Pons (tissue), 1 donor: ENCODE measurements at regions not wholly inside any gene's neighbourhood (a gene's known extent, or its start where the extent isn't known, plus 50 kb on each side); places are given as distances from the start of the nearest gene placed in this dataset.
A peak's percentile ranks its signal among the peaks of the same experiment; 100 is the strongest.

Experiments
- DNase-seq: peaks from one replicate; pipeline ENCODE4 v3.0.0-alpha.2; 2016; ENCODE audit warnings: low spot score

DNA sequence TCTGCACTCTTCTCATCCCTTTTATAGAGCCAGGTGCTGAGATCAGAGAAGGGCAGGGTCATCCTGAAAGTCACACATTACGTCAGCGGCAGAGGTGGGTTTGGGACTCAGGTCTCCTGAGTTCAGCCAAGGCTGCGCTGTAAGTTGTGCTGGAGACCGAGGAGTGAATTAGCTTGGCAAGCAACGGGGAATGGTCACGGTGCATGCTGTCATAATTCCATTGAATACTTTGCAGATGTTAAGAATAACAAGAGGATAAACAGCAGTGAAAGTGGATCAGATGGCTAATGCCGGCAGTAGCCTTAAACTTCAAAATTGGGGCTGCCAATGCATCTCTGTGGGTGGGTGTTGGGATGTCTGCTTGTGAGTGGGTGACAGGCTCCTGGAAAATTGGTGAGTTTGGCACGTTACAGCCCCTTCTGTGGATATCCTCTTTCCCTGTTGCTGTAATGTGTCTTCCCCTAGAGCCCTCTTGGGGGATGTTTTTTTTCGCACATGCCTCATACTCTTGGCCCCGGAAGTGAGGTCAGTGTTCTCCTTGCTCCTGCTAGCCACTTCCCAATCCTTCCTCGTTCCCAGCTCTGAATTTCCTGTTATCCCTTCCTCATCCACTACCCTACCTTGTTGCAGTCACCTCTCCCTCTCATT lies 287.1 kb upstream of the SRRM4 start:
- DNase-seq, result no peak

DNA sequence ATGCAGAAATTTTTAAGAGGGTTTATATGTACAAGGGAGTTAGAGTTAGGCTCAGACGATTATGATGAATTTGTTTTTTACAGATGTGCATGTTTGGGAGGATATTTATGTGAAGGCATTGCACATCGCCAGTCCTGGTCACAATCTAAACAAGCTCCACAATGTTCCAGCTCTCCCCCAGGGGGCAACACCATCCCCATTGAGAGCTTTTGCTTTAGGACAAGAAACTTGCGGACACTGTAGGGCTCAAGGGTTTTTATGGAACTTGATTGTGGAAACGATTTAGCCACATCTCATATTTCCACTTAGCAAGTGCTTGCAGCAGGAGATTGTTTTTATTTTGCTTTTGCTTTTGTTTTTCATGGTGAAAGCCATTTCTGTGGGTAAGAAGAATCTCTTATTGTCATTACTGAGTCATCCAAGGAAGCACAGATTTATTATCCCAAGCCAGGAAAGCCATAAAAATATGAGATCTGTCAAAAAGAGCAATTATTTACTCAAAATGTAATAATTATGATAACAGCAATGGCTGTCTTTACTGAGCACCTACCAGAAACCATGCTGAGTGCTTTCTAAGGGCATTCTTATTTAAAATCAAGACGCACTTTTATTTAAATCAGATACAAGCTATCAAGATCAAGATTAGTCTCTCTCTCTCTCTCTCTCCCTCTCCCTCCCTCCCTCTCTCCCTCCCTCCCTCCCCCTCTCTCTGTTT lies 276.7 kb upstream of the SRRM4 start:
- DNase-seq, result no peak

DNA sequence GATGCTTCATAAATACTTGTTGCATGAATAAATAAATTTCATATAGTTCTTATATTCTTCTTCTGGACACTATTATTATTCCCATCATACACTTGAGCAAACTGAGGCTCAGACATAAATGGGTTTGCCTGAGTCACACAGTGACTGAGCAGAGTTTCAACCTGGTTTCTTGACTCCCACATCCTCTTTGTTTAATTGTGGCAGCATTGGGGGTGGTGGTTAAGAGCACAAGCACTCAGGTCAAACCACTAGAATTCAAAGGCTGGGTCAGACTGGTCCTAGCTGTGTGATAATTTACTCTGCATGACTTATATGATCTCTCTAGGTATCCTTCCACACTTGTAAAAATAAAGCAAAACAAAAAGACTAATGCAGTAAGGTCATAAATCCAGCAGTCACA lies 274.9 kb upstream of the SRRM4 start:
- no peak for DNase-seq

DNA sequence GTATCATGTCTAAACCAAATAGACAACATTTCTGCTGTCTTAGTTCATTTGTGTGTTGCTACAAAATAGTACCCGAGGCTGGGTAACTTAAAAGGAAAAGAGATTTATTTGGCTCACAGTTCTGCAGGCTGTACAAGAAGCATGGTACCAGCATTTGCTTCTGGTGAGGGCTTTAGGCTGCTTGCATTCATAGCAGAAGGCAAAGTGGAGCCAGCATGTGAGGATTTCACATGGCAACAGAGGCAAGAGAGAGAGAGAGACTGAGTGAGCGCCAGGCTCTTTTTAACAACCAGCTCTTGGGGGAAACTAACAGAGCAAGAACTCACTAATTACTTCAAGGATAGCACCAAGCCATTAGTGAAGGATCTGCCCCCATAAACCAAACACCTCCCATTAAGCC lies 271.4 kb upstream of the SRRM4 start:
- no peak for DNase-seq

DNA sequence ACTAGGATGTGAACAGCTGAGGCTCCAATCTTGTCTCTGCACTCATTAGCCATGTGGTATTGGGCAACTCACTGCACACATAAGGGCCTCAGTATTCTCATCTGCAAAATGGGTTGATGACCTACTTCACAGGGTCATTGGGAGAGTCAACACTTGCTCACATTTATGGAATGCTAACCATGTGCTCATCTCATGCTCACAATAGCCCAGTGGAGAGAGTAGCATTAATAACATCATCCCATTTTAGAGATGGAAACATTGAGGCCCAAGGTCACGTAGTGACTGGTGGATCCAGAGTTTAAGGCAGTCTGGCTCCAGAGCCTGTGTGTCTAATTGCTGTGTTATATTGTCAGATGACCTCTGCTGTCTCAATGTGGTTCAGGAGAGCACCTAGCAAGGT lies 270.2 kb upstream of the SRRM4 start:
- no peak for DNase-seq

DNA sequence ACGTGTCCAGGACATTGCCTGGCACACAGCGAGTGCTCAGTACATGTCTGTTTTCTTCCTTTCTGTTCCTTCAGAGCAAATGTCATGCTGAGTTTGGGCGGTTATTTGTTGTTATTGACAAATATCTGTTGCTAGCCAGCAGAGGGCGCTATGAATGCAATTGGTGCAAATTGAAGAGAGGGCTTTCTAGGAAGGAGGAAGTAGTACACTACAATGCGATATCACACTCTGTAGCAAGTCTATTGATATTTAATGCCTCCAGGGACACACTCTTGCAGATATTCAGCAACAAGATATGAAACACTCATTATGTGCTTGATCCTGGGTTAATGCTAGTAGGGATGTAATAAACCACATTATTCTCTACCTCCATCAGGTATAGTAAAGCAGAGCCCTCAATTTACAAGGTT lies 267.3 kb upstream of the SRRM4 start:
- DNase-seq, result peak; percentile 69

DNA sequence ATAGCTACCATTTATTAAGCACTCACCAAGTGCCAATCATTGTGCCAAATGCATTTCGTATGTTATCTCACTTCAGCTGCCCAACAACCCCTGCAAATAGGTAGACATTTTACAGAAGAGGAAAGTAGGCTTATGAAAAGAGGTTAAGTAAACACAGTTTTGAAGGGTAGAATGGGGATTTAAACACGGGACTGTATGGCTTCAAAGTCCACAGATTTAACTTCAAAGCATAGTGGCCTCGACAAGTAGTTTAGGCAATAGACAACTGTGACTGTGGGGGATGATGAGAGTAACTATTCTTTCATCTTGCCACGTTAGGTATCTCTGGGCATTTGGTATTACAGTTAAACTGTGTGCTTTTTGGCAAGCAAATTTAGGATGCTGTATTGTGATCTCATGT lies 266.8 kb upstream of the SRRM4 start:
- no peak for DNase-seq

DNA sequence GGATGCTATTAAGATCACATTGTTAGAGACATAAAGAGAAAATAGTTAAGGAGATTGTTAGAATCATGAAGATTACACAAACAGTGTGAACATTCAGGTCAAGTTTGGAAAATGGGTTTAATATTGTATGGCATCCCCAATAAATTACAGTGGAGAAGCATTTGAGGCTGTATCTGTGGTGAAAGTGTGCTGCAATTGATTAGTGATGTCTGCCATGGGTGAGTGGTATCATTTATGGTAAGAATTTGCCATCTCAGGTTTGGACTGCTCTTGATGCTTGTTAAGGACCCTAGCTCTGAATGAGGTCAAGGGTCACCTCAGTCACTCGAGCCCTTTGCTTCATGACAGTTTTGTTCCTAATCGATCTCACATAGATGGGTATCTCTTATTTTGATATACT lies 265.7 kb upstream of the SRRM4 start:
- no peak for DNase-seq

DNA sequence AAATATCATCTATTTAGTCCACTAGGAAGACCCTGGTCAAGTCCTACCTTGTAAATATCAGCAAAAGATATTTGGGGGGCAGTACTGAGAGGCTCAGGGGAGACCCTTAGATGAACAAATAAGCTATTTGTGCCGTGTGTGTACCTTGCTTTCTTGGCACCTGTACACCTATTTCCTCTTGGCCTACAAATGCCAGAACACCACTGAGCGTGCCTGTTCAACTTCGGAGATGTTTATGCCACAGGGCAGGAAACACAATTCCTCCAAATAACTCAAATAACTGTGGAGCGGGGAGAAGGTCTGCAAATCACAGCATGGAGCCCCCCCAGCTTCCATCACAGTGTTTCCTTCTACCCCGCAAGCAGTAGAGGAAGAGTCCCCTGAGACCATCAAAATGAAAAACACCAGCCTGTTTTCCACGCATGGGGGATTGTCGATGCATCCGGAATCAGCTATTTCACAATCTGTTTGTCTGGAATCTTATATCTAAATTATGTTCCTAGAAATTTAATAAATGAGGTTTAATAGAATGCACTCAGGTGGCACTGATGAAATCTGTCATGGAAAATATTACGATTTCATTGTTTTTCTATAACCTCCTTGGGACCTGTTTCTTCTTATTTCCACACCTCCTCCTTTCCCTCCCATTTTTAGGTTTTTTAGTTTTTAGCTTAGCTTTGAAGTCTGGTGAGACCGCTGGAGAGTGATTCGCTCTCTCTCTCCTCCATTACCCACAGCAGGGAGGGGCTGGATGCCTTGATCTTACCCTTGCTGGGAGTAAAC lies 254.0 kb upstream of the SRRM4 start:
- DNase-seq, result no peak

DNA sequence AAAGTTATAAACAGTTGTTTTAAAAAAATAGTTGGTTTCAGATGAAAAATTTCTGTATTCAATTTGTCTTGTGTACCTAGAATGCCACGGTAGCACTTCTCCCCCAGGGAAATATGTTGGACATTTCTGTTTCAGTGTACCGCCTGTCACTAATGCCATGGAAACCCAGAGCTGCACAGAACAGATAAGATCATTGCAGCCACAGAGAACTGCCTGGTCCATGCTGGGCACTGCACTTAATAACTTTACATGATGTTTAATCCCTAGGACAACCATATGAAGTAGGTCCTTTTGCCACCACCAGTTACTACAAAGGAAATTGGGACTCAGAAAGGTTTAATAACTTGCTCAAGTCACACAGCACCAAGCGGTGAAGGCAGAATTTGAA lies 253.4 kb upstream of the SRRM4 start:
- DNase-seq, result no peak

DNA sequence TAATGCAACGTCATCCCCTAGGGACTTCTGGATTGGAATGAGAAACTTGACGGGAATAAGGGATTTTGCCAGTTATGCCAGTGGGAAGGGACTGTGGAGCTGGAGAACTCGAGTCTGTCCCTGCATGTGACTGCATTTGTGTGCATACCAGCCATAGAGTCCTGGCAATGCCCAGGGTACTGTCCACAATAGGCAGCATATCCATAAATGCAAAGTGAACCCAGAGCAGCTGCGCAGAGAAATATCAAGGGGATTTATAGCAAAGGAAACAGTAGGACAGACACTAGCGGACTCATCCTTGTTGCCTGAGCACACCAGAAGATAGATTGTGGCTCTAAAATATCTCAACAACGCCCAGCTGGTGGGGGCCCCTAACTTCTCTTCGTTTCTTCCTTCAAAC lies 247.1 kb upstream of the SRRM4 start:
- no peak for DNase-seq

DNA sequence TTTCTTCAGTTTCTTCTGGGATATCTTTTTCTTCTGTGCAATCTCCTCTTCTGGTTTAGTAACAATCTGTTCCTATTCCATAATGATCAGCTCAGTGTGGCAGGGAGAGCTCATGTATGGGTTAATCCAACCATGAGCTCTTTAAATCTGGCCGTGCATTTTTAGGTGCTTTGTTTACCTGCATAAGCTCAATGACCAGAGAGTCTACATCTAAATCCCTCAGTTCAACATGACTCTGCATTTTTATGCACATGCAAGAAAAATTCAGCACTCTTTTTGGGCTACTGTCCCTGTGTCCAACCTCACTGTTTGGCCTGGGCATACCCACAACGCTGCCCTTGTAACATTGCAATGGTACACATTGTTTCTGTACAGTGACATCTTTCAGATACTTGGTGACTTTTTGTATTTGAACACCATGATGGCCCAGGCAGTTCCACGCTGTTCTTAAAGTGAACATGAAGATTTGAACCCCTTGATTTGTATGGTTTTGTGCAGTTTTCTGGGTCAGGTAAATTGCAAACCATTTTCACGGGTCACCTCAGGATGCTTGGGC lies 243.3 kb upstream of the SRRM4 start:
- DNase-seq, result no peak

DNA sequence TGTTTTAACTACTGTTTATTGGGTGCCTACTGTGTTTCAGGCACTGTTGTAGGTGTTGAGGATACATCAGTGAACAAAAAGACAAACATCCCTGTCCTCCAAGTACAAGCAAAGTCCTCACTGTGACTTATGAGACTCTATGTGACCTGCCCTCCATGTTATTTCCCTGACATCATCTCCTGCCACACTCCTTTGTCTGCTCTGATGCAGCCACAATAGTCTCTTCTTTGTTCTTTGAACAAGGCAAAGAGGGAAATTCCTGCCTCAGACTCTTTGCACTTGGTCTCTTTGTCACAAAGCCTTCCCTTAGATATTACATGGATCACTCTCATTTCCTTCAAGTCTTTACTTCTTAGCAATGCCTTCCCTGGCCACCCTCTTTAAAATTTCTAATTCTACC lies 240.1 kb upstream of the SRRM4 start:
- DNase-seq, result peak; percentile 91

DNA sequence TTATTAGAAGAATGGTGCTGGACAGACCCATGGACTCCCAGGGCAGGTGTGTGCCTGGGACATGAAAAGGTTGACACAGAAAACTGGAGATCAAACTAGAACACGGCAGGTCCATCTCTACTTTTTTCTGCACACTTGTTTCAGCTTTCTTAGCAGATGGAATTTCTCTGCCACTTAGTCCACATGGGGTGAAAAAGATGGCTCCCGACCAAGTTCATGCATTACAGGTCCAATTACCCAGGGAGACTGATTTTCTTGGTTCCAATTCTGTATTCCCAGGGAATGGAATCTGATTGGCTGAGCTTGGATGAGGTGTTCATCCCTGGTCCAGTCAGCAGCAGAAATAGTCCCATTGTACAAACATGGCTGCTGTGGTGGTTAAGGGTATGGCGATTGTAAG lies 238.9 kb upstream of the SRRM4 start:
- no peak for DNase-seq

DNA sequence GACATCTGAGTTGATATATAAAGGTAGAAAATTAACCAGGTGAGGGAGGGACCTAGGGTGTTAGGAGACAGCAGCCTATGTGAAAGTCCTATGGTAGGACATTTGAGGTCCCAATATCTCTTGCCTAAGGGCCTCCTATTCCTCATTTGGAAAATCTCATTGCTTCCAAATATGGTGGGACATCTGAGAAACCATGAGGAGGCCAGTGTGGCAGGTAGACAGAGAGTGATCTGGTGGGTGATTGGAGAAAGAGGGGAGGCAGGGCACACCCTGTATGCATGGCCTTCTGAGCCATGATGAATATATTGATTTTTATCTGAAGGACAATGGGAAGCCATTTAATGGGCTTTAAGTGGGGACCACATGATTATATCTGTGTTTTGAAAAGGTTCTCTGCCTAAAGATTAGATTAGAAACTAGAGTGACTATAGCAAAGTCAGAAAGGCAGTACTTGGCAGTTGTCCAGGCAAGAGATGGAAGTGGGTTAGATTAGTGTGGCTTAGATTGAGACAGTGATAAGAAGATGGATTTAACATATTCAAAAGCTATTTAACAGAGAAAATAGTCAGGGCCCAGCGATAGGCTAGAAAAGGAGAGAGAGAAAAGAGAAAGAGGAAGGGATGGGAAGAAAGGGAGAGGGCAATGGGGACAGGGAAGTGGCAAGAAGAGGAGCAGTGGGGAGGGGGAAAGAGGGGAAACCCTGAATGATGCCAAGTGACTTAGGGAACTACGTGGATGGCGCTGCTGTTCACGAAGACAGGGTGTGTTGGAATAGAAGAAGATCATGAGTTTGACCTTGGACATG lies 237.2 kb upstream of the SRRM4 start:
- no peak for DNase-seq

DNA sequence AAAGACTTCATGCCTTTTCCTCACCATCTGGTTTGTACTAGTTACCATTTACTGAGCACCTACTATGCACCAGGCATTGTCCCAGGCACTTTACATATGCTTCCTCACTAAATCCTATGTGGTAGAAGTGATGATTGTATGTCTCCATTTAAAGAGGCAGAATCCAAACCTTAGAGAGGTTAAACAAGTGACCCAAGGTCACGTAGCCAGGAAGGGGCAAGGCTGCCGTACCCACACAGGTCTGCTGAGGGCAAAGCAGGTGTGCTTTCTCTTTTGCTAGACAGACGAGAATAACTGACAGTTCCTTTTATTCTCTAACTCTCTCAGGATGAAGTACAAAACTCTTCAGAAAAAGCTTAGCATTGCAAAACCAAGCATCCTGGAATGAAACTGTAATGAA lies 235.2 kb upstream of the SRRM4 start:
- DNase-seq, result no peak

DNA sequence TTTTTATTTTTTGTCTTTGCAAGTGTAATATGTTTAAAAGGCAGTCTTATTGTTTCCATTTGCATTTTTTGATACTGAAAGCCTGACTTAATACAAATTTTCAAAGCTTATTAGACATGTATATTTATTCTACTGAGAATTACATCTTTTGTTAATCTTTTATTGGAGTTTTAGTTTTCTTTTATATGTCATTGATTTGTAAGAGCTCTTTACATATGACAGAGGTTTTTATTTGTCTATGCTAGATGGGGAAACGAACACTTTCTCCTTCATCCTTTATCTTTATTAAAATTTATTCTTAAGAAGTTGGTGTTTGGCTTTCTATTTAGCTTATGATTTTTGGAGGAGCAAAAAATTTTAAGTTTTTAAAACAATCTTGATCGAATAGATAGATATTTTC lies 234.4 kb upstream of the SRRM4 start:
- no peak for DNase-seq

DNA sequence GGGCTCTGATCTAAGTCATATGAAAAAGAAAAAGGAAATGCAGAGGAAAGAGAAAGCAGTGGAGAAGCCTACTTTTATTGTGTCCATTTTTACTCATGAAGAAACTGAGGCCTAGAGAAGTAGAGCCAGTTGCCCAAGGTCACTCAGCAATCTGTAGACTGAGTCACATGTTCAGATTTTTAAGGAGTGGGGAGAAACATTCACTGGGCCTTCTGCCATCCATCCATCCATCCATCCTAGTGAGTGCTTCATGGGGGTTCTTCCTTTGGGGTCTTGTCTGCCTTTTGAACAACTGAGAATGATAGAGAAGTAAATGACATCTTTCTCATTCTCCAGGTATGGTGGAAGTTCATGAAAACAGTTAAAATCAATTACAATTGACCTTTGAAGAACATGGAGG lies 233.6 kb upstream of the SRRM4 start:
- no peak for DNase-seq

DNA sequence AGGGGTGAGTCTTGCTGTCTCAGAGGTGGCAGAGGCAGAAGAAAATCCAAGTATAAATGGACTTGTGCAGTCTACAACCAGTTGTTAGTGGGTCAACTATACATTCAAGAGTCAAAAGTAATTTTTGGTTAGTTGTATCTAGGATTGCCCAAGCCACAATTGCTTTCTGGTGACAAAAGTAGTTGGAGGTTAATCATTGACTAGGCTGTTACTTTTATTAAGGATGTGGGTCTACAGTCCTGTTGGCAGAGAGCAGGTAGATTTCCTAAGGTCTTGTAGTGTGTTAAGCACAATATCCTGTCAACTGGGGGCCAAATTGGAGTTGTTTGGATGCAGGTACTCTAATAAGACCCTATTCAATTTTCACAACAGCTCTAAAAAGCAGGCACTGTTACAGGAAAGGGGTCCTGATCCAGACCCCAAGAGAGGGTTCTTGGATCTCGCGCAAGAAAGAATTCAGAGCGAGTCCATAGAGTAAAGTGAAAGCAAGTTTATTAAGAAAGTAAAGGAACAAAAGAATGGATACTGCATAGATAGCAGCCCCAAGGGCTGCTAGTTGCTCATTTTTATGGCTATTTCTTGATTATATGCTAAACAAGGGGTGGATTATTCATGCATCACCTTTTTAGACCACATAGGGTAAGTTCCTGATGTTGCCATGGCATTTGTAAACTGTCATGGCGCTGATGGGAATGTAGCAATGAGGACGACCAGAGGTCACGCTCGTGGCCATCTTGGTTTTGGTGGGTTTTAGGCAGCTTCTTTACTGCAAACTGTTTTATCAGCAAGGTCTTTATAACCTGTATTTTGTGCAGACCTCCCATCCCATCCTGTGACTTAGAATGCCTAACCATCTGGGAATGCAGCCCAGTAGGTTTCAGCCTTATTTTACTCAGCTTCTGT lies 232.6 kb upstream of the SRRM4 start:
- no peak for DNase-seq

DNA sequence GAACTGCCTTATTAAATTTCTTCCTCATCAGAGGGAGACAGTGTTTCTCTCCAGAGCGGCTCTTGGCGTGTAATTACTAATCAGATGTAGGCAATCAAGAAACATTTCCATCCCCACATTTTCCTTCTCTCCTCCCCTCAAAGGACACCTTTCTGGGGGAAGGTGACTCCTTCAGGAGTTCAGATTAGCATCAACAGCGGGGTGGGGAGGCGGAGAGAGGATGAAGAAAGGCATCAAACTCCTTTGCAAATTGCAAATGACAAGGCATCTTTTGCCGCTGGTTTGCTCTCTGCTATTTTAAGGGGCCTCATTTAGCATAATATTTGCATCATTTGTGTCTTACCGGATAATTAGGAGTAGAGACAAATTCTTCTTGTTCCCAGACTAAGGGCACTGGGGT lies 231.7 kb upstream of the SRRM4 start:
- DNase-seq, result no peak

DNA sequence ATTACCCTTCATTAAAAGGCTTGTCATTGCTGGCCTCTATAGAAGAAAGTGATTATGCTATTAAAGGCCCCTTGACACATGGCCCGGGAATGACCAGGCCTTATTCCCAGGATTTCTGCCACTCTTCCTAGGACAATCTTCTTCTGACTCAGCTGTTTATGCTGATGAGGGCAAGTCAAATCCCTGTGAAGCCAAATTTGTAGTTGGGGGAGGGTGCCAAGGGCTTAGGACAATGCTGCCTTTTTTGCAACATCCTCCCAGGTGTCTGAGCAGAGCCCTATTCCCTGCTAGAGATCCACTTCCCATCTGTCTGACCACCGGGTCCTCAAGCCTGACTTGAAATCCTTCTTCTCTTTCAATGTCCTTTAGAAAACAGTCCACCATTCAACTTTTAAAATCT lies 230.7 kb upstream of the SRRM4 start:
- no peak for DNase-seq
